SIG-M5 treated with dmso at 0.1 percent for 504 hours (cell line): ENCODE measurements at regions not wholly inside any gene's neighbourhood (a gene's known extent, or its start where the extent isn't known, plus 50 kb on each side); places are given as distances from the start of the nearest gene placed in this dataset.

Experiments
- DNase-seq: peaks from one replicate; lab custom pipeline; 2025; ENCODE audit not compliant: unreplicated experiment; lab: John Stamatoyannopoulos, UW

DNA sequence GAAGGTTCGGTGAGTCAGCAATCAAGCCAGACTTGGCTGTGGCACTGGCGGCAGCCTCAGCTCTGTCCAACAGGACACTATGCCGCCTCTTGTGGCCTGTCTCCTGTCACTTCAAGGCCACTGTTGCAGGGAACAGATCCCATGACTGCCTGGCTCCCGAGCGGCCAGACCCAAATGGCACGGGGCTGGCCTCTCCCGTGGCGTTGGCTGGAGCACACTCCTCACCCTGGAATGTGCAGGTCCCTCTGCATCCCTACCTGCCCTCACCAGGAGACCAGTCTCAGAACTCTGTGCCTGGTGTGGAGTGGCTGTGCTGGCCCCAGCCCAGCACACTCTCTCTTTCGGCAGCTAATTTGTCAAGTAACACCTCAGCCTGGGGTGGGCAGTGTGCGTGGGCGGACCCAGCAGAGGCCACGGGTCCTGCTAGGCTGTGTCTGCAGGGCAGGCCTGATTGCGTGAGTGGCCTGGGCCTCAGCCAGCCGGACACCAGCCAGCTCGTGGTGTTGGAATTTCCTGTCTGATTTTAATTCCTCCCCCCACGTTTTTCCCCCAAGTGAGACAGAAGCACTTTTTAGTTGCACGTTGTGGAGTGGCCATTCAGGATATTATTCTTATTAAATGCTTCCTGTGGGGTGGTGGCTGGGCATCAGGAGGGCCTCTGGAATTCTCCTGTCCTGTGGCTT is 179.3 kb downstream of the GLI2 start:
- no peak for DNase-seq

DNA sequence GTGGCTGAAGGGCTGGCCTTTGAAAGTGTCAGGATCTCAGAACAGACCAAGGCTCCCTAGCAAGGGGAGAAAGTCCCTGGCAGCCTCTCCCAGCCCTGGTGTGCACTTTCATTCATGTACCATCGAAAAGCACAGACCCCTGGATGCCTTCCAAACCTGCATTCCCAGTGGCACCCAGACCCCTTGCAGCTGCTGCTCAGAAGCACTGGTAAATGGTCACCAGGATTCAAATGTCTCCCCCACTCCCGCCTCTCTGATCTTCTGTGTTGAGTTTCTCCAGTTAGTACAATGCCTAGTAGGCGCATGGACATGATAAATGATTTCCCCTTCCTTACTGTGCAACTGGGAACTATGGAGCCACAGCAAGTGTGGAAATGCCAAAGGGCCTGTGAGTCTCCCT is 180.0 kb downstream of the GLI2 start:
- DNase-seq, result no peak

DNA sequence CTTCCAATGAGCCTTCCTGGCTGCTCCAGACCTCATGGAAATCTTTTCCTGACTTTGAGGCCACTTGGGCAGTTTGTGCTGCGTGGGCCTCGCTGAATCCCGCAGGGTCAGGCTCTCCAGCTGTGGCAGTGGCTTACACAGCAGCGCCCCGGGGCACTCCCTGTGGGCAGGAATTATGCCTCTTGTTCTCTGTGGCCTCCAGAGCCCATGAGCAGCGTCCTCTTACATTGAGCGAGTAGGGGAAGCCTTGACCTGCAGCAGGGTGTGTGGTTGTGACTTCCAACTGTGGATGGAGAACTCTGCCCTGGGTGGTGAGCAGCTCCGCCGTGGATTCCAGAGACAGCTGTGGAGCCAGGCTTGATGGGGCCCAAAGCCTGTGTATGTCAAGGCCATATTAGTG is 180.8 kb downstream of the GLI2 start:
- DNase-seq, result no peak

DNA sequence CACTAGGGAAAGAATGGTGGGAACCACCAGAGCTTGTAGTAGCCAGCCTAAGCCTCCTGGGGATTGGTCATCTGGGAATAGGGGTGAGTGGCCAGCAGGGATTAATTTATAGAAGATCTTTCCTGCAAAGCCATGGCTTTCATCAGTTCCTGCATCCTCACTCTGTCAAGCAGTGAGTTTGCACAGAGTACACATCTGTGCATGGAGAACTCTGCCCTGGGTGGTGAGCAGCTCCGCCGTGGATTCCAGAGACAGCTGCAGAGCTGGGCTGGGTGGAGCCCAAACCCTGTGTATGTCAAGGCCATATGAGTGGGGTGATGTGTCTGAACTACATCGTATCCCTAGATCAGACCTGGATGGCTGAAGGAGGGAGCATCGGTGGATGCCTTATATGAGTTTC is 182.2 kb downstream of the GLI2 start:
- no peak for DNase-seq

DNA sequence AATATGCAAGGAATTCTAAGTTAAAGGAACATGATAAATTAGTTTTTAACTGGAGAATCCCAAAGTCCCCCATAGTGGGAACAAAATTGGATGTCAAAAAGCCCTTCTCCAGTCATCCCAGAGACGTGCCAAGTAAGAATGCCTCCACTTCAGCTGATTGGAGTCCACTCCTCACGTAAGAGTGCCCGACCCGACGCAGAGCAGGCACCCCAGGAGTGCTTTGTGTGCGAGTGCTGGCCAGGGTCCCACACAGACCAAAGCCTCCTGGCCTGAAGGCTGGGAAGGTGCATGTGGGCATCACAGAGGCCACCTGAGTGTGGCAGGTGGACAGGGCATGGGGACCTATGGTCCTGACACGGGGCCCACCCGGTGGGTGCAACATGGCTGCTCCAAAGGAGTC is 183.5 kb downstream of the GLI2 start:
- DNase-seq, result no peak

DNA sequence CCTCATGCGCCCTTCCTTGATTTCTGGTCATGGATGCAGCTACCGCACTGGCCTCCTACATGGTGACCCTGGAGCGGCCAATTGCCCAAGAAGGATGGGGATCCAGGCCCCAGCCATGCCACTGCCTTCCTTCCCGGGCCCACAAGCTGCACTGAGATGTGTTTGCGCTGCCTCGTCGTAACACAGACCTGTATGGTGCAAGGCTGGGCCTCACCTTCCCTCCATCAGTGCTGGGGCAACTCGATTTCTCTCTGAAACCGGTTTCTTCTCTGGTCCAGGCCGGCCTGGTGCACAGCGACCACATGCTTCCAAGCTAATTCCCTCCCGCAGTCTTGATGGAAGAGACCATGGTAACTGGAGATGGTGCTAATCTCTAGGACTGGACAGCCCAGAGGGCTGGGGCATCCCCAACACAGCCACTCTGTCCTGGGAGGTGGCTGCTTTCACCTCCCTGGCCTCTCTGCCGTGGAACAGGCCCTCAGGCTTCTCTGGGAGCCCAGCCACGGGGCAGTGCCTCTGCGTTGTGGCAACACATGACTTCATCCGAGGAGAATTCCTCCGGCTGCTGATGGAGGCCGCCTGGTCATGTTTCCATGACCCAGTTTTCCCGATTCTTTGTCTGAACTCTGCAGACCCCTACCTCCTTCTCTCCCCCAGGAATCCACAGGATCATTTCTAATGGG is 184.2 kb downstream of the GLI2 start:
- no peak for DNase-seq

DNA sequence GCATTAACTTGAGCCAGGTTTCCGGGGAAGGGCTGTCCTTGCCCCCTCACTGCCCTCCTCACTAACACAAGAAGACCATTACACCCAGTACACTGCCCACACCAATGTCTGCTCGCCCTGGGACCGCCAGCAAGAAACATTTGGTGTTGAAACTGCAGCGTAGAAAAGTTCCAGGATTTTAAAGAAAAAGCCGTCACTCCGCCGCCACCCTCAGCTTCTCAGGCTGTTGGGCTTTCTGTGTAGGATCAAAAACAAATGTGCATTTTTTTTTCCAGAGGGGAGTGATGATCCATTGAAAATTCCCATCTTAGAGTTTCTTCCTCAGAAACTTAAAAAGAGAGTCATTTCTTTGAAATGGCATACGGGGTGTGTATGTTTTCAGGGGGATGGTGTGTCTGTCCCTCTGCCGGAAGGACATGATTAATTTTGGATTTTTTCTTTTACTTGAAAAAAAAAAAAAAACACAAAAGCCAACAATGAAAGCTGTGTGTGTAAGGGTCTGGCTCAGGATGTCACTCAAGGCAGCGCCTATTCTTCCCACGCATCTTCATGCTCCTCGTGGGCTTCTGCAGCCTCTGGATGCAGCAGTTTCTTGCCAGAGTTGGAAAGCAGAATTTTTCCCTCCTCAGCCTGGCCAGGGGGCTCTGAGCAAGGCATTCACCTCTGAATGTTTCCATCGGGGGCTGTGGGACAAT is 184.9 kb downstream of the GLI2 start:
- DNase-seq, result no peak

DNA sequence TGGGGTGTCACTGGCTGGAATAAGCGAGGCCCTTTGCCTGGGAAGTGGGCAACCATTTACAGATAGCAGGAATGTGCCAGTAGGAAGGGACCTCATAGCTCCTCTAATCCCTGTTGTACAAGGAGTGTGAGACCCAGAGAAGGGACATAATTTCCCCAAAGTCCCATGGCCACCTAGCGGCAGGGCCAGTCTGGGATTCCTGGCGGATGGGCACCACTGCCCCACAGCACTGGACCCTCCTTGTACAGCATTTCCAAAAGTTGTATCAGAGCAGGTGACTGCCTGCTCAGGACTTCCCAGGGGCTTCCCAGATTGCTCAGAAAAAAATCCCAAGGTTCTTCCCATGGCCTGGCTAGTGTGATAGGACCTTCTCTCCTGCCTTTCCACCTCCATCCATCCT is 185.8 kb downstream of the GLI2 start:
- DNase-seq, result no peak

DNA sequence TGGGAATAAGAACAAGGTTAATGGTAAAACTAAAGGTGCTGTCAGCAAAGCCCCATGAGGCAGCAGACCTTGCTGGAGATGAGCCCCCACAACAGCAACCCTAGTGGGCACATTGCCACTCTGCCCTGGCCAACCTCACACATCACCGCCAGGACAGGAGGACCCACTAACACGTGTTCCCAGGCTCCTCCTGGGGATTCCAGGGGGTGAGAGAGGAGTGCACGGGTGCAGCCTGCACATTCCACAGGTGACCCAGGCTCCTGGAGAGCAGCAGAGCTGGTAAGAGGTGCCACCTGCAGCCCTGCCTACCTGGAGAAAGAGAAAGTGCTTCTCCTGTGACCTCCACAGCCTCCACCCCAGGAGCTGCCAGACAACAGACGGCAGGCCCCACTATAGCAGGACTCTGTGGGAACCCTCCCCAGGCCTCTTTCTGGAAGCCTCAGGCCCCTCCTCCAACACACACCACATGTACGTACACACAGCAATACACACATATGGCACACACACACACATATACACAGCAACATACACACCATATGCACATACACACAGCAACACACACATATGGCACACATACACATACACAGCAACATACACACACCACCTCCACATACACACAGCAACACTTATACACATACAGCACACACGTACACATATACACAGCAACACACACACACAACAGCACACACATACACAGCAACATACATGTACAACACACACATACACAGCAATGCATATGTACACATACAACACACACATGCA is 187.1 kb downstream of the GLI2 start:
- no peak for DNase-seq

DNA sequence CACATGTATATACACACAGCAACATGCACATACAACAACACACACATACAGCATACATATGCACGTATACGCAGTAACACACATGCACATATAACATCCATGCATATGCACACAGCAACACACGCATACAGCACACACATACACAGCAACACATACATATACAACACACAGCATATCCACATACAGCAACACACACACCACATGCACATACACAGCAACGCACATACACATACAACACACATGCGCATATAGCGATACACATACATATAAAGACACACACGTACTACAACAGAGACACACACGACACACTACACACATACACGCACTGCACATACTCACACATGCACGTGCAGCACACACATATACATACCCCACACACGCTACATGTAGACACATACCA is 187.8 kb downstream of the GLI2 start:
- DNase-seq, result no peak

DNA sequence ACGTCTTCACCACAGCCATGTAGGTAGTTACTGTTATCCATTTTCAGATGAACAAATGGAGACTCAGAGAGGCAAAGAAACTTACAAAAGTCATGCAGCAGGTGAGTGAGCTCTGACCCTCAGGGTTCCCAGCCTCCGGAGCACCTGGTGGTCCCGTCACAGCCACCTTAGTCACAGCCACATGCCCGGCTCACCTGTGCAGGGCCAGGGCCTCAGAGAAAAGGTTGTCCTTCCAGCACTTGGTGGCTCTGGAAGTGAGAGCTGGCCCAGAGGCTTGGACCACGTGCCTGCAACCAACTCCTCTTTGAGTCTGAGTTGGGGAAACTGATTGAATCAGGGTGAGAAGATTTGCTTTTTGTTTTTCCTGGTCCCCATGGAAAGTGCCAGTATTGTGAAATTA is 189.3 kb downstream of the GLI2 start:
- DNase-seq, result no peak

DNA sequence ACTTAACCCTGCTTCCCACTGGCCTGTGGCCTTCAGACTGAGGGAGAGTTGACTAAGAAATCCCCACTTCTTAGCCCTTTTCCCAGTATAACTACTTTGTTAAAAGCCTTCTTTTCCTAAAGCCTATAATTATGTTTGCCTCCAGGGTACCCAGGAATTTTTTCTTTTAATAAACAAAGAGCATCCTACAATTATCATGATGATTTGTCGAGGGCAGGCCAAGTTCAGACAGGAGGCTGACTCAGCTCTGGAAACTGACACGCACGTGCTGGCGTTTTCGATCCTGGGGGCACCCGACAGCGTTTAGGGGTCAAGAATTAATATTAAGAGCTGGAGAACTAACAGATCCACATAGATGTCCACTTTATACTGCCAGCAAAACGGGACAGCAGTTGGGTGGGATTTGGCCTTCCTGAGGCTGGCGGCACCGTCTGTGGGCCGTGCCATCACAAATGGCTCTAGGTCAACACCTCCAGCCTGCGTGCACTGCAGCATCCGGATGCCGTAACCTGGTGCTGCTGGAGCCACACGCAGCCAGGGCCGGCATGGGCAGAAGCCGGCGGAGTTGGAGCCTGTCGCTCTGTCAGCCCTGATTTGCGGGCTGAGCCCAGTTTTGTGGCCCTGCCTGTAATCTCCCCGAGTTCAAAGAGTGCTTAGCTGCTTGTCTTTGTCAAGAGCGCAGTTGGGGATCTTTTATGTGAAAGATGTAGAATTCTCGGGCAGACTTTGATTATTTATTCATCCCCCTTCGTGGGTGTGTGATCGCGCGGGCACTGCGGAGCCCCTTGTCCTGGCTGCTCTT is 191.0 kb downstream of the GLI2 start:
- no peak for DNase-seq

DNA sequence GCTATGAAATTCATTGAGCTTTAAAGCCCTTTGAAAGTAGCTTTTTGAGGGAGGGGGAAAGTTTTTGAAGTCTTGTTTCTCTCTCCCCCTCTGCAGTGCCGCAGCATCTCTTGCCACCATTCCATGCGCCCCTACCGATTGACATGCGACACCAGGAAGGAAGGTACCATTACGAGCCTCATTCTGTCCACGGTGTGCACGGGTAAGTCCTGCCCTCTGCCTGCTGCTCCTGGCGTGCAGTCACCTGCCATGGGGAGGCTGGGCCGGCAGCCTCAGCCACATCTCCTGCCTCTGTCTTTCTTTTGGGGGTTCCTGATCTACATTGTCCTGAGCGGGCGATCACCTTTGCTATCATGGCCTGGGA is 191.6 kb downstream of the GLI2 start:
- no peak for DNase-seq

DNA sequence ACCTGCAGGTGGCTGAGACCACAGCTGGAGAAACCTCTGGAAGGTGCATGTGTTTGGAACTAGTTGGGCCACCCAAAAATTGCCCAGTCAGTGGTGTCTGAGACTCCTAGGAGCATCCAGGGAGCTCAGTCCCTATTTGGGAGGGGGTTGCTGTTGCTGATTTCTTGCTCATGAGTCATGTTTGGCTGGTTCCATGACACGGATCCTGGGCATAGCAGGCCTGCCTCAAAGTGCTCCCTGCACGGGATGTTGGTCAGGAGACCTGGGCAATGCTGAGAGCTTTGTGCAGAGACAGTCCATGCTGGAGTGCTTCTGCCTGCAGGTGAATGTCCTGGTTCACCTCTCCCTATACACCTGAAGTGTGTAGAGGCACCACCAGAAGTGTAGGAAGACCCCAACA is 194.2 kb downstream of the GLI2 start:
- DNase-seq, result no peak

DNA sequence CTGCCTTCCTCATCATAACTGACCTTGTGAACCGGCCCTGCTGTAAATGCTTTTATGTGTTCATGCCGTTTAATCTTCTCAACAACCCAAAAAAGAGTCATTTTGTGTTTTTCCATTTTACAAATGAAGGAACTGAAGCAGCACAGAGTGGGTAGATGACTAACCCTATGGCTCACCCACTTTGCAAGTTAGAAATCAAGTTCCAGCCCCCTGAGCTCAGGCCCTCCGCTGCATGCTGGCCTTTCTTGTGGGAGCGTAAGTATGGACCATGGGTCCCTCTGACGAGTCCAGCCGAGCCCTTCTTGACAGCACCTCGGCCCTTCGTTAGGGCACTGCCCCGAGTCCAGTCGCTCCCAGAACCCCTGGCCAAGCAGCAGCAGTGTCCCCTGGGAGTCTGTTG is 194.6 kb downstream of the GLI2 start:
- DNase-seq, result no peak

DNA sequence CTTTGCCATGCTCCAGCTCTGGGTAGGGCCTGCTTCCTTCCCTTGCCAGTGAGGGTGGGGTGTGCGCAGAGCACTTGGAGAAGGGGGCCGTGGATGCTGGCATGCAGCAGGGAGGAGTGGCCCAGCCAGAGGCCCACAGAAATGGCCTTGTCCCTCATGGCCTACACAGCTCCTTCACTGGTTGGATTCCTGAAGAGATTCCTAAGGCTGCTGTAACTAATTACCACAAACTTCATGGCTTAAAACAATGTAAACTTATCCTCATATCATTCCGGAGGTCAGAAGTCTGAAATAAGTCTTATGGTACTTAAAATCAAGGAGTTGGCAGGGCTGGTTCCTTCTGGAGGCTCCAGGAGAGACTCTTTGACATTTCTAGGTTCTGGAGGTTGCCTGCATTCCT is 195.2 kb downstream of the GLI2 start:
- no peak for DNase-seq

DNA sequence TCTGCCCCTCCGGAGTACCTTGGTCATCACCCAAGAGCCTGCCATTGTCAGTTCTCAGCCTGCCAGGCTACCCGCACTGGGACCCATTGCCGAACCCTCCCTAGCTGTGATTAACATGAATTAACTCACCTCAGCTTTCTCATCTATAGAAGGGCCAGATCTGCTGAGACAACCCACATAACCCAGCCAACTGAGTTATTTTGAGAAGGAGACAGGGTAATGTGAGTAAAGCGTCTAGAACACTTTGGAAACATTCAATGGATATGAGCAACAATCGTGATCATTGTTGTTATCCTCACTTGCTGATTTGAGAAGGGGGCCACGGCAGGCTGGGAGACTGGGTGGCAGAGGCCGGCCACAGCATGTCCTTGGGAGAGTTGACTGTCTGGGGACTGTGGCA is 196.8 kb downstream of the GLI2 start:
- no peak for DNase-seq

DNA sequence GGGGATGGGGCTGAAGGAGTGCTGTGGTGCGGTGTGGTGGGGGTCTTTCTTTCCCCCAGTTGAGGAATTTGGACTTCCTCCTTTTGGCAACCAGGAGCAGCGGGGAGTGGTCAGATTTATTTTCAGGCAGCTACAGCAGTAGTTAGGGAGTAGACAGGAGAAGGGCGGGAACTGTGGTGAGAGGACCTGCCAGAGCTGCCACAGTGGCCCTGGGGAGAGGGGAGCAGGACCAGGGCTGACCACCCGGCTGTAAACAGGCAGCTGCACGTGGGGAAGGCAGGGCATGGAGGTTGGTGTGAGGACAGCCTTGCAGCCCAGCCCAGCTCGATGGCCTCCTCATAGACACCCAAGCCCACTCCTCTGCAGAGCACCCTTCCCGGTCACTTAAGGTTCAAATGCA is 197.2 kb downstream of the GLI2 start:
- no peak for DNase-seq

DNA sequence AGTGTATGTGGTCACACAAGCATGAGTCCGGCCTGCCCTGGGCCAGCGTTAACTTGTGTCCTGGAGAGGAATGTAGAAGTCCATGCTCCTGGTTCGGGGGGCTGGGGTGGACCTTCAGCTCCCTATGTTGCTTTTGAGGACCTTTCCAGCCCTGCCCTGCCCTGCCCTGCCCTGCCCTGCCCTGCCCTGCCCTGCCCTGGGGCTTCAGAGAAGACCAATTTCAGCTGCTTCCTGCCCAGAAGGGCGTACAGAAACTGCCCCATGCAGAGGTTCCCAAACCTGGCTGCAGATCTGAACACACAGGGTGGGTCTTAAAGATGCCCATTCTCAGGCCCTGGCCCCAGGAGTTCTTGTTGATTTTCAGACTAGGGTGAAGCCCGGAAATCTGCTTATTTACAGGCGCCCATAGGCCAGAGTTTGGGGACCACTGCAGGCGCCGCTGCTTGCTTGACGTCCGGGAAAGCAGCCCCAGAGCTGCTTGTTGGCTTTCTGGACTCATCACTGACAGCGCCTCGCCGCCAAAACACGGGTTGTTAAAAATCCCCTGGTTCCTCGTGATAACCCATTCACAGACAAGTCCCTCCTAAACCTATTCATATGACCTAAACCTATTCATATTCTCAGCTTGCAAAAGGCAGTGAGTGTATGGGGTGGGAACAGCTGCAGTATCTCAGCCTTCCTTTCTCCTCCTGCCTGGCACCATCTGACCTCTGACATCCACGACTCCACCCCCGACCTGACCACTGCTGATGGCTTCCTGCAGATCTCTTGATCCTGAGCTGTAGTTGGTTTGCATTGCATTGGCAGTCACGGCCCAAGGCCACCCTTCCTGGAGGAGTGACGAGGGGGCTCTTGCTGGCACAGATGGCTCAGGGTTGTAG is 198.3 kb downstream of the GLI2 start:
- DNase-seq, result no peak
